H1 (cell line): ENCODE measurements at regions not wholly inside any gene's neighbourhood (a gene's known extent, or its start where the extent isn't known, plus 50 kb on each side); places are given as distances from the start of the nearest gene placed in this dataset.

Experiments
- CTCF ChIA-PET: fragments of 300-600 bp; sonication (Branson Sonifier 250); formaldehyde crosslinking; loops from one replicate; lab custom pipeline; 2021; ENCODE audit not compliant: partially characterized antibody; lab: Charles Lee
- POLR2A ChIA-PET: fragments of 300-600 bp; sonication (Branson Sonifier 250); formaldehyde crosslinking; loops from one replicate; lab custom pipeline; 2021; ENCODE audit warnings: inconsistent platforms; ENCODE audit not compliant: partially characterized antibody; lab: Charles Lee
- DNase-seq, 2 experiments: peaks; one replicate each; pipeline versions ENCODE4 v3.0.0 to v3.0.0-alpha.2; 2010 to 2022; ENCODE audit warnings: low spot score in 2 of 2, low read depth in 1 of 2, mixed read lengths in 1 of 2
- FAIRE-seq: peaks from 2 replicates; lab custom pipeline; 2011; peaks lifted over from hg19 to GRCh38; lab: Jason Lieb, UNC
- H2AFZ ChIP-seq: 2 replicates; pipeline ENCODE4 v1.8.1; 2012; ENCODE audit warnings: low read length, inconsistent platforms
- H2AK5ac ChIP-seq: 2 replicates; pipeline ENCODE4 v1.6.1; 2013; ENCODE audit warnings: low read depth, low read length
- H2BK120ac ChIP-seq: replicated peaks from 2 replicates; pipeline ENCODE3; 2013; ENCODE audit warnings: low read depth, low read length, inconsistent platforms
- H2BK12ac ChIP-seq: 2 replicates; pipeline ENCODE4 v1.6.1; 2013; ENCODE audit warnings: low read depth, low read length
- H2BK15ac ChIP-seq: 2 replicates; pipeline ENCODE4 v1.6.1; 2013; ENCODE audit warnings: low read length
- H2BK20ac ChIP-seq: 2 replicates; pipeline ENCODE4 v1.6.1; 2013; ENCODE audit warnings: low read length
- H2BK5ac ChIP-seq: 2 replicates; pipeline ENCODE4 v1.6.1; 2013; ENCODE audit warnings: low read depth, low read length
- H3K14ac ChIP-seq: 2 replicates; pipeline ENCODE4 v1.6.1; 2013; ENCODE audit warnings: inconsistent platforms; ENCODE audit not compliant: insufficient read length
- H3K18ac ChIP-seq: 2 replicates; pipeline ENCODE4 v1.6.1; 2013; ENCODE audit warnings: low read length; ENCODE audit errors: extremely low read depth
- H3K23ac ChIP-seq: 2 replicates; pipeline ENCODE4 v1.6.1; 2013; ENCODE audit warnings: inconsistent platforms; ENCODE audit not compliant: insufficient read length
- H3K23me2 ChIP-seq: 2 replicates; pipeline ENCODE4 v1.6.1; 2013; ENCODE audit warnings: low read depth, low read length
- H3K27ac ChIP-seq: 2 replicates; pipeline ENCODE4 v1.6.1; 2011; ENCODE audit warnings: low read depth, low read length, inconsistent platforms
- H3K27me3 ChIP-seq, 4 experiments: replicated peaks in 1 of 4; 1 replicate in 1 of 4; 2 replicates in 3 of 4; pipeline versions ENCODE4 v1.6.1 to v1.8.1; 2011 to 2013; ENCODE audit warnings: low read length in 3 of 4, mild to moderate bottlenecking in 3 of 4, inconsistent platforms in 2 of 4, mixed read lengths in 2 of 4, moderate library complexity in 1 of 4; ENCODE audit not compliant: control insufficient read depth in 3 of 4, insufficient read depth in 3 of 4; ENCODE audit errors: extremely low read depth in 1 of 4
- H3K36me3 ChIP-seq, 4 experiments: 2 replicates each; pipeline versions ENCODE4 v1.6.1 to v1.8.1; 2011 to 2013; ENCODE audit warnings: mild to moderate bottlenecking in 4 of 4, low read length in 3 of 4, moderate library complexity in 2 of 4, control low read depth in 1 of 4, inconsistent platforms in 1 of 4; ENCODE audit not compliant: insufficient read depth in 4 of 4, control insufficient read depth in 2 of 4
- H3K4ac ChIP-seq: replicated peaks from 2 replicates; pipeline ENCODE3; 2013; ENCODE audit warnings: low read length, low read depth, mixed read lengths, inconsistent platforms; ENCODE audit not compliant: insufficient read length
- H3K4me1 ChIP-seq, 4 experiments: replicated peaks in 1 of 4; 1 replicate in 1 of 4; 2 replicates in 3 of 4; pipeline versions ENCODE4 v1.6.1 to v1.8.1; 2011 to 2013; ENCODE audit warnings: low read length in 3 of 4, inconsistent platforms in 2 of 4, mixed read lengths in 1 of 4; ENCODE audit not compliant: insufficient read depth in 4 of 4, control insufficient read depth in 3 of 4
- H3K4me2 ChIP-seq, 2 experiments: 2 replicates each; pipeline versions ENCODE4 v1.6.1 to v1.8.1; 2011 to 2013; ENCODE audit warnings: low read depth in 2 of 2, low read length in 2 of 2, control low read depth in 1 of 2, inconsistent platforms in 1 of 2, mild to moderate bottlenecking in 1 of 2; ENCODE audit not compliant: insufficient read depth in 1 of 2
- H3K4me3 ChIP-seq, 4 experiments: fragments of 200-600, 300-600 bp in 1 of 4; sonication (generic), shearing (Covaris generic), sonication (Bioruptor Twin) in 1 of 4; 2 replicates each; pipeline versions ENCODE4 v1.5.1 to v1.8.1; 2011 to 2016; ENCODE audit warnings: low read length in 4 of 4, low read depth in 3 of 4, control low read depth in 2 of 4, inconsistent platforms in 2 of 4, mild to moderate bottlenecking in 2 of 4, mixed read lengths in 1 of 4, moderate library complexity in 1 of 4; ENCODE audit not compliant: insufficient read depth in 2 of 4; ENCODE audit errors: extremely low read depth in 1 of 4
- H3K56ac ChIP-seq: replicated peaks from 2 replicates; pipeline ENCODE3; 2013; ENCODE audit warnings: low read depth, mild to moderate bottlenecking, mixed read lengths, low read length, inconsistent platforms; ENCODE audit not compliant: insufficient read length
- H3K79me1 ChIP-seq: 2 replicates; pipeline ENCODE4 v1.6.1; 2013; ENCODE audit warnings: low read depth, low read length, control low read depth
- H3K79me2 ChIP-seq, 2 experiments: 2 replicates each; pipeline versions ENCODE4 v1.6.1 to v1.8.1; 2012 to 2013; ENCODE audit warnings: low read length in 2 of 2, mild to moderate bottlenecking in 2 of 2, inconsistent platforms in 1 of 2; ENCODE audit not compliant: insufficient read depth in 2 of 2, control insufficient read depth in 1 of 2
- H3K9ac ChIP-seq, 4 experiments: replicated peaks in 1 of 4; 1 replicate in 1 of 4; 2 replicates in 3 of 4; pipeline versions ENCODE4 v1.6.1 to v1.8.1; 2011 to 2013; ENCODE audit warnings: low read depth in 3 of 4, low read length in 3 of 4, control low read depth in 2 of 4, mild to moderate bottlenecking in 2 of 4, moderate library complexity in 2 of 4, inconsistent platforms in 1 of 4; ENCODE audit errors: extremely low read depth in 1 of 4
- H3K9me3 ChIP-seq, 2 experiments: 2 replicates each; pipeline versions ENCODE4 v1.6.1 to v1.8.1; 2012 to 2013; ENCODE audit warnings: mild to moderate bottlenecking in 2 of 2, moderate library complexity in 2 of 2, control low read depth in 1 of 2, inconsistent platforms in 1 of 2, low read depth in 1 of 2, low read length in 1 of 2, mixed read lengths in 1 of 2; ENCODE audit not compliant: insufficient read depth in 2 of 2
- H4K20me1 ChIP-seq, 2 experiments: replicated peaks in 1 of 2; 2 replicates each; pipeline versions ENCODE3 to v1.8.1; 2011 to 2013; ENCODE audit warnings: inconsistent platforms in 2 of 2, low read length in 2 of 2, mild to moderate bottlenecking in 1 of 2; ENCODE audit not compliant: insufficient read depth in 2 of 2, control insufficient read depth in 1 of 2
- H4K5ac ChIP-seq: 2 replicates; pipeline ENCODE4 v1.6.1; 2013; ENCODE audit warnings: low read length, low read depth, mixed read lengths, inconsistent platforms; ENCODE audit not compliant: insufficient read length
- H4K8ac ChIP-seq: 2 replicates; pipeline ENCODE4 v1.8.0; 2013; ENCODE audit warnings: mild to moderate bottlenecking, moderate library complexity, low read length, inconsistent platforms; ENCODE audit not compliant: insufficient read depth; ENCODE audit errors: extremely low read depth
- H4K91ac ChIP-seq: replicated peaks from 2 replicates; pipeline ENCODE3; 2013; ENCODE audit warnings: low read length, mixed read lengths, inconsistent platforms; ENCODE audit not compliant: insufficient read length
- BCL11A ChIP-seq, 2 experiments: IDR thresholded peaks; one replicate each; pipeline ENCODE4 v1.6.1; 2011; ENCODE audit warnings: low read depth in 2 of 2, low read length in 2 of 2, mild to moderate bottlenecking in 2 of 2
- CREB1 ChIP-seq: IDR thresholded peaks from 2 replicates; pipeline ENCODE4 v1.6.1; 2012; ENCODE audit warnings: inconsistent platforms
- CTCF ChIP-seq, 3 experiments: IDR thresholded peaks; 1 replicate in 2 of 3; 2 replicates in 1 of 3; pipeline versions ENCODE4 v1.5.1 to v1.6.1; 2011; ENCODE audit warnings: low read length in 3 of 3, mild to moderate bottlenecking in 3 of 3, inconsistent platforms in 2 of 3, low read depth in 1 of 3, moderate library complexity in 1 of 3; ENCODE audit not compliant: insufficient read depth in 1 of 3; ENCODE audit errors: control extremely low read depth in 1 of 3
- FOSL1 ChIP-seq: IDR thresholded peaks from 2 replicates; pipeline ENCODE4 v1.6.1; 2011; ENCODE audit warnings: mild to moderate bottlenecking, low read depth, low read length, moderate library complexity; ENCODE audit not compliant: insufficient read depth
- JUN ChIP-seq: IDR thresholded peaks from 2 replicates; pipeline ENCODE4 v1.6.1; 2011; ENCODE audit warnings: low read depth, mild to moderate bottlenecking, improper control_type of control experiment, low read length
- POLR2A ChIP-seq, 2 experiments: IDR thresholded peaks; 1 replicate in 1 of 2; 2 replicates in 1 of 2; pipeline ENCODE4 v1.6.1; 2011; ENCODE audit warnings: low read depth in 2 of 2, low read length in 2 of 2, mild to moderate bottlenecking in 2 of 2; ENCODE audit errors: control extremely low read depth in 1 of 2
- RFX5 ChIP-seq: IDR thresholded peaks from 2 replicates; pipeline ENCODE4 v1.6.1; 2011; ENCODE audit warnings: low read depth, low read length, improper control_type of control experiment, borderline replicate concordance
- RXRA ChIP-seq: IDR thresholded peaks from 2 replicates; pipeline ENCODE4 v1.6.1; 2011; ENCODE audit warnings: low read depth, mild to moderate bottlenecking, low read length, moderate library complexity; ENCODE audit not compliant: insufficient read depth
- SIRT6 ChIP-seq: IDR thresholded peaks from one replicate; pipeline ENCODE4 v1.7.1; 2012; ENCODE audit warnings: low read length, inconsistent platforms
- SP4 ChIP-seq: IDR thresholded peaks from 2 replicates; pipeline ENCODE4 v1.6.1; 2012; ENCODE audit warnings: low read length, inconsistent platforms
- WGBS, 2 experiments: shearing (Covaris generic) in 1 of 2; methylation state at CpG; one replicate each; pipeline versions ENCODE4 v1.1.6 to v1.1.7; 2013 to 2015; ENCODE audit warnings: low lambda C conversion rate in 2 of 2, mixed read lengths in 2 of 2, inconsistent platforms in 1 of 2, low coverage in 1 of 2, missing lambda C conversion rate in 1 of 2; ENCODE audit not compliant: insufficient replicate concordance in 2 of 2, insufficient coverage in 1 of 2, insufficient read length in 1 of 2; ENCODE audit errors: extremely low coverage in 1 of 2, missing lambda C conversion rate in 1 of 2; 5-methylcytosine and 5-hydroxymethylcytosine counted together

DNA sequence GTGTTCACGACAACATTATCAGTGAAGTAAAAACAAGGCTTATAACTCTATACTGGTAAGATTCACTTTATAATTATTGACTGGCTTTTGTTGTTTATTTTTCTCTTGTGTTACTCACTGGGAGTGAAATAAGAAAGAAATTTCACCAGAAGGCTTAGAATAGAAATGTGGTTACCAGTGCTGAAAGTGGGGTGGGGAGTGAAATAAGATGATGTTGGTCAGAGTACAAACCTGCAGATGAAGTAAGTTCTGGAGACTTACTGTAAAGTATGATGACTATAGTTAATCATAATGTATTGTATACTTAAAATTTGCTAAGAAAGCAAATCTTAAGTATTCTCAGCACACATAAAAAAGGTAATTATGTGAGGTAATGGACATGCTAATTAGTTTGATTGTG, 198.4 kb downstream of the KLHL28 start:
- no peaks in the 10 kb centered on the region for H3K36me3 ChIP-seq
- CTCF ChIA-PET, result no interaction called here
- H3K4me1 ChIP-seq, result no peaks in the 10 kb centered on the region
- H3K4me3 ChIP-seq, result no peak overlapping the region
- no peaks in the 10 kb centered on the region for H3K27me3 ChIP-seq
- no peak overlapping the region for H2BK12ac ChIP-seq
- H3K9me3 ChIP-seq, result no peaks in the 10 kb centered on the region
- POLR2A ChIA-PET, result no interaction called here
- TF ChIP-seq RXRA (no peak), POLR2A (IDR thresholded peaks at IDR 0.05; ENCODE audit: control extremely low read depth in 1 of 2, low read depth in 2 of 2, low read length in 2 of 2) (no peak), SIRT6 (no peak), RFX5 (no peak), FOSL1 (no peak), CTCF (IDR thresholded peaks at IDR 0.05; ENCODE audit: control extremely low read depth in 1 of 3, insufficient read depth in 1 of 3, low read depth in 1 of 3, low read length in 3 of 3) (no peak), BCL11A (IDR thresholded peaks at IDR 0.05; ENCODE audit: low read depth in 2 of 2, low read length in 2 of 2) (no peak), CREB1 (no peak), SP4 (no peak), JUN (no peak)
- no peak overlapping the region for H3K4me2 ChIP-seq
- H3K14ac ChIP-seq, result no peak overlapping the region
- H3K23me2 ChIP-seq, result no peaks in the 10 kb centered on the region
- no peak overlapping the region for H4K8ac ChIP-seq
- H2AFZ ChIP-seq, result no peak overlapping the region
- no peak overlapping the region for H2BK120ac ChIP-seq
- no peak overlapping the region for H3K18ac ChIP-seq
- DNase-seq (no peak), FAIRE-seq (no peak)
- no peak overlapping the region for H3K27ac ChIP-seq
- no peak overlapping the region for H2BK5ac ChIP-seq
- no peak overlapping the region for H4K5ac ChIP-seq
- no peak overlapping the region for H2AK5ac ChIP-seq
- no peak overlapping the region for H2BK20ac ChIP-seq
- H3K9ac ChIP-seq, result no peak overlapping the region
- 81% methylated on average over 1 of the region's 1 CpG; no CpG with 5 or more reads in 1 of the 2 experiments for WGBS, 2 experiments
- H3K79me2 ChIP-seq, result no peaks in the 10 kb centered on the region
- H4K20me1 ChIP-seq, result no peaks in the 10 kb centered on the region
- no peak overlapping the region for H3K23ac ChIP-seq
- H3K79me1 ChIP-seq, result no peaks in the 10 kb centered on the region
- H4K91ac ChIP-seq, result no peak overlapping the region
- H2BK15ac ChIP-seq, result no peak overlapping the region
- no peak overlapping the region for H3K4ac ChIP-seq
- H3K56ac ChIP-seq, result no peak overlapping the region
